ENCODE measurements at regions not wholly inside any gene's neighbourhood (a gene's known extent, or its start where the extent isn't known, plus 50 kb on each side); places are given as distances from the start of the nearest gene placed in this dataset.

- H3K4me3 ChIP-seq (replicated peaks; ENCODE audit: insufficient read depth, low read length), result no peak overlapping the region
- H3K27ac ChIP-seq (replicated peaks), result no peak overlapping the region
- no peak for DNase-seq (ENCODE audit: low read depth in 1 of 2, low spot score in 1 of 2)
- no peak for TF ChIP-seq REST (IDR thresholded peaks at IDR 0.05; ENCODE audit: insufficient replicate concordance, low read depth)
- no peak for TF ChIP-seq CTCF (IDR thresholded peaks at IDR 0.05; ENCODE audit: insufficient read depth, low read length)
- no peak for TF ChIP-seq POLR2AphosphoS5 (IDR thresholded peaks at IDR 0.05; ENCODE audit: low read depth)
- no peak for TF ChIP-seq GABPA (IDR thresholded peaks at IDR 0.05; ENCODE audit: low read depth)
- no peak for TF ChIP-seq SPI1 (IDR thresholded peaks at IDR 0.05; ENCODE audit: borderline replicate concordance, low read depth)
- H3K27me3 ChIP-seq (ENCODE audit: insufficient read depth, poor library complexity, severe bottlenecking), result no peaks in the 10 kb centered on the region
These were observed 332.6 kb upstream of the SFSWAP start for GRCh38 chr12:131378176-131378842.

GRCh38 chr12:131378861-131379665, 331.8 kb upstream of the SFSWAP start:
- no peak for DNase-seq (ENCODE audit: low read depth in 1 of 2, low spot score in 1 of 2)
- H3K27ac ChIP-seq (replicated peaks), result no peak overlapping the region
- no peak for TF ChIP-seq POLR2AphosphoS5 (IDR thresholded peaks at IDR 0.05; ENCODE audit: low read depth)
- no peak overlapping the region for H3K4me3 ChIP-seq (replicated peaks; ENCODE audit: insufficient read depth, low read length)
- no peaks in the 10 kb centered on the region for H3K27me3 ChIP-seq (ENCODE audit: insufficient read depth, poor library complexity, severe bottlenecking)

- no peak for DNase-seq (ENCODE audit: low read depth in 1 of 2, low spot score in 1 of 2)
- TF ChIP-seq POLR2AphosphoS5 (IDR thresholded peaks at IDR 0.05; ENCODE audit: low read depth) (no peak), SPI1 (IDR thresholded peaks at IDR 0.05; ENCODE audit: borderline replicate concordance, low read depth) (no peak), REST (IDR thresholded peaks at IDR 0.05; ENCODE audit: insufficient replicate concordance, low read depth) (no peak), GABPA (IDR thresholded peaks at IDR 0.05; ENCODE audit: low read depth) (no peak), CTCF (IDR thresholded peaks at IDR 0.05; ENCODE audit: insufficient read depth, low read length) (no peak)
- Histone ChIP-seq H3K4me3 (replicated peaks; ENCODE audit: insufficient read depth, low read length) (no peak overlapping the region), H3K27me3 (ENCODE audit: insufficient read depth, poor library complexity, severe bottlenecking) (no peaks in the 10 kb centered on the region), H3K27ac (replicated peaks) (no peak overlapping the region)
These were observed 331.2 kb upstream of the SFSWAP start for GRCh38 chr12:131379738-131380137.

GRCh38 chr12:131380220-131380964, 330.5 kb upstream of the SFSWAP start:
- H3K27me3 ChIP-seq (ENCODE audit: insufficient read depth, poor library complexity, severe bottlenecking), result no peaks in the 10 kb centered on the region
- no peak overlapping the region for H3K4me3 ChIP-seq (replicated peaks; ENCODE audit: insufficient read depth, low read length)
- no peak overlapping the region for H3K27ac ChIP-seq (replicated peaks)
- no peak for DNase-seq (ENCODE audit: low read depth in 1 of 2, low spot score in 1 of 2)
- no peak for TF ChIP-seq POLR2AphosphoS5 (IDR thresholded peaks at IDR 0.05; ENCODE audit: low read depth)
- no peak for TF ChIP-seq CTCF (IDR thresholded peaks at IDR 0.05; ENCODE audit: insufficient read depth, low read length)
- no peak for TF ChIP-seq REST (IDR thresholded peaks at IDR 0.05; ENCODE audit: insufficient replicate concordance, low read depth)
- no peak for TF ChIP-seq SPI1 (IDR thresholded peaks at IDR 0.05; ENCODE audit: borderline replicate concordance, low read depth)
- TF ChIP-seq GABPA (IDR thresholded peaks at IDR 0.05; ENCODE audit: low read depth), result no peak
